Tibial nerve (tissue), 3 donors: ENCODE measurements at regions not wholly inside any gene's neighbourhood (a gene's known extent, or its start where the extent isn't known, plus 50 kb on each side); places are given as distances from the start of the nearest gene placed in this dataset.

Experiments
- CTCF ChIP-seq, 5 experiments: fragments of 200-600 bp in 3 of 5; fragments of 450-650 bp in 2 of 5; sonication (generic) in 3 of 5; IDR thresholded peaks; one replicate each; pipeline ENCODE4 v1.5.1; 2016 to 2019; ENCODE audit warnings: antibody characterized with exemption in 5 of 5, mild to moderate bottlenecking in 3 of 5, moderate library complexity in 2 of 5
- POLR2A ChIP-seq, 2 donors: fragments of 450-650 bp; IDR thresholded peaks; one replicate each; pipeline ENCODE4 v1.6.1; 2017; ENCODE audit warnings: antibody characterized with exemption in 2 of 2, mild to moderate bottlenecking in 2 of 2, moderate library complexity in 2 of 2

- TF ChIP-seq CTCF (IDR thresholded peaks at IDR 0.05) (no peak), POLR2A (IDR thresholded peaks at IDR 0.05) (no peak)
These were observed 82.2 kb upstream of the DOCK10 start for GRCh38 chr2:225124311-225125017.
